HepG2 (cell line): ENCODE measurements at regions not wholly inside any gene's neighbourhood (a gene's known extent, or its start where the extent isn't known, plus 50 kb on each side); places are given as distances from the start of the nearest gene placed in this dataset.
A peak's percentile ranks its signal among the peaks of the same experiment; 100 is the strongest.

Experiments
- ATAC-seq: fragments of 200-7000 bp; cut with Tn5 transposase; 3 replicates; pipeline ENCODE4 v1.9.1; 2020; ENCODE audit warnings: mild to moderate bottlenecking, moderate library complexity
- BruUV-seq: library from RNA; stranded (reverse); fragments of 400-500 nt; replicated peaks from 2 replicates; lab custom pipeline; 2021; lab: Mats Ljungman, UMichigan
- CTCF ChIA-PET: fragments of 300-600 bp; formaldehyde crosslinking; extraction: SDS; loops from one replicate; lab custom pipeline; 2021; ENCODE audit warnings: low total read pairs, inconsistent platforms, low intra/inter-chr PET ratio; lab: Yijun Ruan, JAX
- POLR2A ChIA-PET: fragments of 350-600 bp; sonication (Branson Sonifier 250); formaldehyde crosslinking; loops from one replicate; lab custom pipeline; 2020; ENCODE audit warnings: antibody characterized with exemption, inconsistent platforms; lab: Yijun Ruan, JAX
- DNase-seq: peaks from one replicate; pipeline ENCODE4 v3.0.0-alpha.2; 2015; ENCODE audit warnings: low spot score
- FAIRE-seq: peaks from 3 replicates; lab custom pipeline; 2011; peaks lifted over from hg19 to GRCh38; lab: Jason Lieb, UNC
- H2AFZ ChIP-seq: one replicate; pipeline ENCODE4 v1.6.1; 2011; ENCODE audit warnings: low read length, inconsistent platforms
- H3K27ac ChIP-seq: fragments of 300-600 bp; 3 replicates; pipeline ENCODE4 v1.8.0; 2011; ENCODE audit warnings: mixed run types, mild to moderate bottlenecking, mixed read lengths, low read length, inconsistent platforms; ENCODE audit not compliant: insufficient read depth; ENCODE audit errors: extremely low read length
- H3K27me3 ChIP-seq, 2 experiments: fragments of 200-600 bp in 1 of 2; 2 replicates in 1 of 2; 3 replicates in 1 of 2; pipeline versions ENCODE4 v1.6.0 to v1.8.0; 2011; ENCODE audit warnings: low read length in 2 of 2, mild to moderate bottlenecking in 2 of 2, moderate library complexity in 2 of 2, inconsistent platforms in 1 of 2; ENCODE audit not compliant: insufficient read depth in 2 of 2, control insufficient read depth in 1 of 2
- H3K36me3 ChIP-seq, 2 experiments: fragments of 200-600 bp in 1 of 2; replicated peaks in 1 of 2; 2 replicates in 1 of 2; 3 replicates in 1 of 2; pipeline versions ENCODE4 v1.5.1 to v1.8.0; 2011; ENCODE audit warnings: low read length in 2 of 2, inconsistent platforms in 1 of 2; ENCODE audit not compliant: insufficient read depth in 2 of 2, control insufficient read depth in 1 of 2
- H3K4me1 ChIP-seq: 2 replicates; pipeline ENCODE4 v1.5.1; 2012; ENCODE audit warnings: low read length, inconsistent platforms; ENCODE audit not compliant: insufficient read depth
- H3K4me2 ChIP-seq: 2 replicates; pipeline ENCODE4 v1.6.0; 2011; ENCODE audit warnings: low read depth, low read length, inconsistent platforms
- H3K4me3 ChIP-seq, 3 experiments: fragments of 200-600 bp in 1 of 3; sonication (generic), shearing (Covaris generic) in 1 of 3; replicated peaks in 1 of 3; 2 replicates each; pipeline ENCODE4 v1.5.1; 2011 to 2016; ENCODE audit warnings: low read length in 3 of 3, inconsistent platforms in 2 of 3, low read depth in 2 of 3, mild to moderate bottlenecking in 2 of 3, control low read depth in 1 of 3, mixed read lengths in 1 of 3; ENCODE audit not compliant: insufficient read depth in 1 of 3
- H3K79me2 ChIP-seq: one replicate; pipeline ENCODE4 v1.6.1; 2011; ENCODE audit warnings: low read length, inconsistent platforms; ENCODE audit not compliant: insufficient read depth
- H3K9ac ChIP-seq: 2 replicates; pipeline ENCODE4 v1.6.0; 2011; ENCODE audit warnings: mild to moderate bottlenecking, low read depth, low read length, inconsistent platforms; ENCODE audit not compliant: insufficient read depth
- H3K9me3 ChIP-seq: 2 replicates; pipeline ENCODE4 v1.5.1; 2012; ENCODE audit warnings: mild to moderate bottlenecking, low read length
- H4K20me1 ChIP-seq: 2 replicates; pipeline ENCODE4 v1.6.0; 2011; ENCODE audit warnings: inconsistent platforms, mild to moderate bottlenecking, low read length, moderate library complexity; ENCODE audit not compliant: insufficient read depth
- ATF7 ChIP-seq, 2 experiments: fragments of 450-650 bp in 1 of 2; sonication (generic) in 1 of 2; formaldehyde crosslinking in 1 of 2; IDR thresholded peaks; 2 replicates each; pipeline versions ENCODE4 v1.4.0 to v1.6.1; 2016 to 2020; ENCODE audit warnings: antibody characterized with exemption in 1 of 2, mild to moderate bottlenecking in 1 of 2, missing genetic modification reagents in 1 of 2
- CCAR2 ChIP-seq: fragments of 200-400 bp; formaldehyde crosslinking; optimal IDR thresholded peaks from 2 replicates; pipeline ENCODE3; 2018; ENCODE audit warnings: low read depth, mild to moderate bottlenecking, low read length, moderate library complexity
- CEBPZ ChIP-seq: IDR thresholded peaks from 2 replicates; pipeline ENCODE4 v1.6.1; 2012; ENCODE audit warnings: low read length, improper control_type of control experiment
- CREB1 ChIP-seq, 2 experiments: fragments of 450-650 bp in 1 of 2; IDR thresholded peaks; 2 replicates each; pipeline ENCODE4 v1.6.1; 2016 to 2017; ENCODE audit warnings: control low read depth in 1 of 2, mild to moderate bottlenecking in 1 of 2, missing compliant biosample characterization in 1 of 2, missing genetic modification characterization in 1 of 2
- GTF3A ChIP-seq: sonication (generic); formaldehyde crosslinking; conservative IDR thresholded peaks from 2 replicates; pipeline ENCODE4 v1.4.0; 2020; ENCODE audit warnings: mild to moderate bottlenecking, missing genetic modification reagents
- MED1 ChIP-seq: sonication (generic); formaldehyde crosslinking; IDR thresholded peaks from 2 replicates; pipeline ENCODE4 v1.4.0; 2020; ENCODE audit warnings: missing genetic modification reagents
- SRSF9 ChIP-seq: fragments of 200-400 bp; formaldehyde crosslinking; IDR thresholded peaks from 2 replicates; pipeline ENCODE4 v1.6.1; 2018; ENCODE audit warnings: borderline replicate concordance, mild to moderate bottlenecking, low read depth, low read length; ENCODE audit not compliant: insufficient read depth, poor library complexity, severe bottlenecking
- ZFYVE20 ChIP-seq: sonication (generic); formaldehyde crosslinking; IDR thresholded peaks from 2 replicates; pipeline ENCODE4 v1.8.0; 2023; ENCODE audit warnings: low read depth, mild to moderate bottlenecking, moderate library complexity, missing genetic modification reagents, borderline replicate concordance
- ZIK1 ChIP-seq: sonication (generic); formaldehyde crosslinking; IDR thresholded peaks from 2 replicates; pipeline ENCODE4 v1.5.0; 2020; ENCODE audit warnings: mild to moderate bottlenecking, low read depth, missing genetic modification reagents, borderline replicate concordance
- WGBS: methylation state at CpG from one replicate; pipeline ENCODE4 v1.1.6; 2017; ENCODE audit warnings: low lambda C conversion rate; 5-methylcytosine and 5-hydroxymethylcytosine counted together
- in situ Hi-C: cut with HindIII; loops from 2 replicates; pipeline ENCODE4 v1.10.0; 2017; ENCODE audit warnings: low pct_unique_long_range_greater_than_20kb; ENCODE audit not compliant: extremely low pct_ligation_motif_present
- intact Hi-C: fragments of 100-400 bp; cut with micrococcal nuclease; formaldehyde crosslinking; loops from one replicate; pipeline ENCODE4 v1.10.0; 2022; ENCODE audit not compliant: unreplicated experiment

DNA sequence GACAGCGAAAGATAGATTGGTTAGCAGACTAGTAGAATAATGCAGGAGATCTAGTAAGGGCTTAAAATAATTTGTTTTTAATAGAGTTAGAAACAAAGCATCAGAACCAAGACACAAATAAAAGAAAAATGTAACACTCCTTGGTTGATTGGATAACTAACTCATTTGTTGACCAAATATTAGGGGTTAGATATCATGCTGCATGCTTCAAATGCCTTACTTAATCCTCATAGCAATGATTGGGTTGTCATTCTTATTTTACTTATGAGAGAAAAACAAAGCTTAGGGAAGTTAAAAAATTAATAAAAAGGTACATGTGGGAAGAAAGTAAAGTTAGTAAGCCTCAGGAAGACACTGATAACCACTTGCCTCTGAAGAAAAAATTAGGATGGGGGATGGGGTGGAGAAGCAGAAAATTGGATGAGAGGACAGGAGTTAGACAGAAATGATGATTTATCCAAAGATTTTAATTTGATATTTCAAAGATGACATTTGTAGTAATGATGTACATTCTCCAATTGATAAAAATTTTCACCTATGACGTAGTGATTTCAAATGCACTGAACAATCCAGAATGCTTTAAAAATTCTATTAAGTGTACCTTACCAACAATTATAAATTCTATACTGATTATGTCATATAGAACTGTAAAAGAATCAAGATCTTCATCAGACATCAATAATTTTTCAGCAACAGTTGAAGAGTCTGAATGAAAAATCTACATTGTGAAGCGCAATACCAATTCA lies 374.7 kb downstream of the COL11A1 start:
- ChIA-PET CTCF (no interaction called here), POLR2A (no interaction called here)
- Histone ChIP-seq H2AFZ (no peak overlapping the region), H3K36me3 (no peaks in the 10 kb centered on the region), H3K79me2 (no peaks in the 10 kb centered on the region), H3K9ac (no peak overlapping the region), H3K9me3 (no peaks in the 10 kb centered on the region), H3K4me2 (no peak overlapping the region), H3K4me3 (no peak overlapping the region), H3K27me3 (no peaks in the 10 kb centered on the region), H4K20me1 (no peaks in the 10 kb centered on the region), H3K4me1 (no peaks in the 10 kb centered on the region), H3K27ac (no peak overlapping the region)
- intact Hi-C loops = no loop called here
- no TSS peak for BruUV-seq
- no peak for TF ChIP-seq ZIK1 (CRISPR knock-in tag)
- TF ChIP-seq MED1 (CRISPR knock-in tag) = no peak
- TF ChIP-seq CCAR2 = no peak
- TF ChIP-seq ATF7 (IDR thresholded peaks at IDR 0.05) = 0 out of 2 replicates have a peak, but pooled peaks have one; percentile 50
- no peak for TF ChIP-seq ATF7 (CRISPR knock-in tag; IDR thresholded peaks at IDR 0.05)
- peak; percentile 67 for TF ChIP-seq CREB1 (IDR thresholded peaks at IDR 0.05)
- TF ChIP-seq CREB1 (CRISPR knock-in tag; IDR thresholded peaks at IDR 0.05) = no peak
- TF ChIP-seq ZFYVE20 (CRISPR knock-in tag) = no peak
- no peak for TF ChIP-seq CEBPZ
- no peak for TF ChIP-seq SRSF9
- no peak for TF ChIP-seq GTF3A (CRISPR knock-in tag)
- ATAC-seq (no peak), FAIRE-seq (no peak), DNase-seq (no peak)
- 2% methylated on average over 3 of the region's 3 CpGs for WGBS
- in situ Hi-C loops = no loop called here
